ENCODE measurements at regions not wholly inside any gene's neighbourhood (a gene's known extent, or its start where the extent isn't known, plus 50 kb on each side); places are given as distances from the start of the nearest gene placed in this dataset.

GRCh38 chr10:9195385-9195784 is 1140.9 kb downstream of the GATA3 start:
- Histone ChIP-seq H3K9me2 (ENCODE audit: insufficient read depth) (no peaks in the 10 kb centered on the region), H4K20me1 (ENCODE audit: insufficient read depth) (no peaks in the 10 kb centered on the region; the same call in 1 of the 2 replicates), H3K27ac (ENCODE audit: low read depth, low read length) (no peak overlapping the region), H3K79me2 (ENCODE audit: insufficient read depth, low read length) (no peaks in the 10 kb centered on the region), H2AFZ (ENCODE audit: low read depth, low read length, poor library complexity, severe bottlenecking) (no peak overlapping the region), H3K36me3 (ENCODE audit: control insufficient read depth in 1 of 2, insufficient read depth in 2 of 2, low read length in 2 of 2) (no peaks in the 10 kb centered on the region), H3K4me1 (ENCODE audit: control insufficient read depth in 1 of 2, insufficient read depth in 2 of 2, low read length in 2 of 2) (no peaks in the 10 kb centered on the region), H3K4me2 (ENCODE audit: low read length) (no peak overlapping the region), H3K27me3 (ENCODE audit: insufficient read depth, low read length) (no peaks in the 10 kb centered on the region), H3K4me3 (replicated peaks in 1 of 2; ENCODE audit: low read depth in 1 of 2, low read length in 2 of 2) (no peak overlapping the region), H3K9ac (ENCODE audit: low read length) (no peak overlapping the region), H3K9me3 (ENCODE audit: control insufficient read depth in 1 of 2, insufficient read depth in 1 of 2, low read depth in 1 of 2, low read length in 2 of 2) (peaks cover 7 to 15% of the 10 kb centered on the region in 2 experiments; a peak in 2 of 4 replicates)
- intact Hi-C loops (cut with micrococcal nuclease), result no loop called here
- no TSS peak for BruUV-seq (replicated peaks)
- ATAC-seq, result no peak
- RAD21 ChIA-PET (ENCODE audit: low non-redundant PET in 1 of 2, low total read pairs in 2 of 2, uncharacterized antibody in 2 of 2, unreplicated experiment in 2 of 2), result no interaction called here
- CTCF ChIA-PET, result no interaction called here
- TF ChIP-seq CBX3 (IDR thresholded peaks at IDR 0.05; ENCODE audit: low read depth) (no peak), REST (IDR thresholded peaks at IDR 0.05; ENCODE audit: low read depth) (no peak), ZNF274 (IDR thresholded peaks at IDR 0.05; ENCODE audit: low read depth, low read length) (no peak), RAD21 (IDR thresholded peaks at IDR 0.05; ENCODE audit: low read depth) (no peak), ATF3 (IDR thresholded peaks at IDR 0.05) (no peak), POLR2AphosphoS5 (IDR thresholded peaks at IDR 0.05; ENCODE audit: low read depth, low read length) (no peak), ZBTB33 (IDR thresholded peaks at IDR 0.05; ENCODE audit: extremely low read depth, insufficient replicate concordance, low read length) (no peak)
- POLR2A ChIA-PET, result no interaction called here
- no peak for DNase-seq (ENCODE audit: low read depth, low spot score)

Measured in HCT116 (cell line).